Liver (tissue), 8 donors: ENCODE measurements at regions not wholly inside any gene's neighbourhood (a gene's known extent, or its start where the extent isn't known, plus 50 kb on each side); places are given as distances from the start of the nearest gene placed in this dataset.
A peak's percentile ranks its signal among the peaks of the same experiment; 100 is the strongest.

Experiments used
- DNase-seq: peaks from one replicate; pipeline ENCODE4 v3.0.0-alpha.2; 2017; ENCODE audit warnings: low spot score
- H3K27ac ChIP-seq, 2 donors: one replicate each; pipeline ENCODE4 v1.7.0; 2013; ENCODE audit warnings: inconsistent platforms in 2 of 2, low read length in 2 of 2, control low read depth in 1 of 2, low read depth in 1 of 2, mild to moderate bottlenecking in 1 of 2
- H3K27me3 ChIP-seq, 4 donors: one replicate each; pipeline versions ENCODE4 v1.6.1 to v1.7.0; 2013; ENCODE audit warnings: low read length in 3 of 4, inconsistent platforms in 1 of 4, mild to moderate bottlenecking in 1 of 4, moderate library complexity in 1 of 4; ENCODE audit not compliant: control insufficient read depth in 4 of 4, insufficient read depth in 4 of 4
- H3K36me3 ChIP-seq, 4 donors: one replicate each; pipeline versions ENCODE4 v1.6.1 to v1.7.0; 2013; ENCODE audit warnings: low read length in 3 of 4, mild to moderate bottlenecking in 3 of 4, low read depth in 1 of 4, moderate library complexity in 1 of 4; ENCODE audit not compliant: control insufficient read depth in 4 of 4, insufficient read depth in 3 of 4
- H3K4me1 ChIP-seq, 4 donors: one replicate each; pipeline versions ENCODE4 v1.6.1 to v1.7.0; 2013; ENCODE audit warnings: low read length in 3 of 4, mild to moderate bottlenecking in 3 of 4, moderate library complexity in 1 of 4; ENCODE audit not compliant: control insufficient read depth in 4 of 4, insufficient read depth in 4 of 4
- H3K4me3 ChIP-seq, 3 donors: one replicate each; pipeline versions ENCODE4 v1.6.1 to v1.7.0; 2013; ENCODE audit warnings: low read length in 3 of 3, control low read depth in 1 of 3, low read depth in 1 of 3, mild to moderate bottlenecking in 1 of 3
- H3K9ac ChIP-seq, 2 donors: one replicate each; pipeline ENCODE4 v1.7.0; 2013; ENCODE audit warnings: low read length in 2 of 2, mild to moderate bottlenecking in 2 of 2, moderate library complexity in 2 of 2, control low read depth in 1 of 2, low read depth in 1 of 2
- H3K9me3 ChIP-seq, 4 donors: one replicate each; pipeline versions ENCODE4 v1.6.1 to v1.7.0; 2013; ENCODE audit warnings: low read length in 3 of 4; ENCODE audit not compliant: control insufficient read depth in 4 of 4
- FOXA1 ChIP-seq: IDR thresholded peaks from 2 replicates; pipeline ENCODE4 v1.6.1; 2016; ENCODE audit warnings: antibody characterized with exemption
- FOXA2 ChIP-seq: IDR thresholded peaks from 2 replicates; pipeline ENCODE4 v1.6.1; 2016; ENCODE audit warnings: antibody characterized with exemption
- GABPA ChIP-seq, 2 donors: IDR thresholded peaks in 1 of 2; conservative IDR thresholded peaks in 1 of 2; 2 replicates each; pipeline ENCODE4 v1.6.1; 2016; ENCODE audit warnings: antibody characterized with exemption in 2 of 2, mild to moderate bottlenecking in 1 of 2, moderate library complexity in 1 of 2
- HNF4A ChIP-seq, 2 donors: conservative IDR thresholded peaks; 2 replicates each; pipeline ENCODE4 v1.6.1; 2016; ENCODE audit warnings: antibody characterized with exemption in 2 of 2, mild to moderate bottlenecking in 2 of 2
- HNF4G ChIP-seq: IDR thresholded peaks from 2 replicates; pipeline ENCODE4 v1.6.1; 2016; ENCODE audit warnings: antibody characterized with exemption
- JUND ChIP-seq, 2 donors: IDR thresholded peaks; 2 replicates each; pipeline ENCODE4 v1.6.1; 2016; ENCODE audit warnings: antibody characterized with exemption in 2 of 2
- NR2F2 ChIP-seq: IDR thresholded peaks from 2 replicates; pipeline ENCODE4 v1.6.1; 2016; ENCODE audit warnings: antibody characterized with exemption
- RAD21 ChIP-seq, 2 donors: IDR thresholded peaks; 2 replicates each; pipeline ENCODE4 v1.6.1; 2016; ENCODE audit warnings: antibody characterized with exemption in 2 of 2, mild to moderate bottlenecking in 2 of 2
- RXRA ChIP-seq, 2 donors: IDR thresholded peaks; 2 replicates each; pipeline ENCODE4 v1.6.1; 2017 to 2018; ENCODE audit warnings: antibody characterized with exemption in 2 of 2, mild to moderate bottlenecking in 1 of 2
- TAF1 ChIP-seq: conservative IDR thresholded peaks from 2 replicates; pipeline ENCODE4 v1.6.1; 2016; ENCODE audit warnings: antibody characterized with exemption, mild to moderate bottlenecking
- YY1 ChIP-seq: IDR thresholded peaks from 2 replicates; pipeline ENCODE4 v1.6.1; 2016; ENCODE audit warnings: antibody characterized with exemption, mild to moderate bottlenecking
- WGBS: extraction: QIAGEN DNeasy Blood & Tissue Kit; methylation state at CpG from one replicate; pipeline ENCODE4 v1.1.7; 2013; 5-methylcytosine and 5-hydroxymethylcytosine counted together
- TF ChIP-seq, protein P1 (sequence below): fragments of 150-350 bp; IDR thresholded peaks from 2 replicates; pipeline ENCODE4 v1.5.1; 2017; ENCODE audit warnings: improper control_type of control experiment, low read depth, low read length; ENCODE audit not compliant: missing input control
- TF ChIP-seq, protein P2 (sequence below): IDR thresholded peaks from 2 replicates; pipeline ENCODE4 v1.6.1; 2016; ENCODE audit warnings: antibody characterized with exemption
- TF ChIP-seq, protein P3 (sequence below): IDR thresholded peaks from 2 replicates; pipeline ENCODE4 v1.6.1; 2016; ENCODE audit warnings: antibody characterized with exemption, mild to moderate bottlenecking
- TF ChIP-seq, protein P4 (sequence below): IDR thresholded peaks from 2 replicates; pipeline ENCODE4 v1.6.1; 2016; ENCODE audit warnings: antibody characterized with exemption
- TF ChIP-seq, protein P5 (sequence below): IDR thresholded peaks from 2 replicates; pipeline ENCODE4 v1.6.1; 2016; ENCODE audit warnings: antibody characterized with exemption
- donor health status: healthy.
- donor health status: healthy.
- donor health status: healthy.
- donor health status: healthy.
- donor health status: healthy.

DNA sequence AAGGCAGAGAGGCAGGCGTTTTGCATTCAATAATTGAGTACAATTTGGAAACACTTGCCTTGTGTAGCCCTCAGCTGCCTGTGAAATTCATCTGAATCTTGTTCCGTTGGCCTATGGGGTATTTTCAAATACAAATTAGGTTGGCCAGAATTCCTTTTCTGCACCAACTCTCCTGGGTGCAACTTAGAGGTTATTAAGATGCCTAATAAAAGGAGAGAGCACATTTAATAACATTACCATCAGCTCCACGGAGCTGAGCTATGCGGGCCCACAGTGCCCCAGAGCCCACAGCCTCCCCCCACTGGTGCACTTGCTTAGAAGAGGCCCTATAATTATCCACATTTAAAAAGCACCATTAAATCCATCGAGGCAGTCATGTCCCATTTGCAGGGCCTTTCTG lies 367.6 kb upstream of the CLINT1 start:
- Histone ChIP-seq H3K4me3 (no peak overlapping the region), H3K36me3 (no peaks in the 10 kb centered on the region), H3K9me3 (no peaks in the 10 kb centered on the region), H3K27ac (no peak overlapping the region), H3K4me1 (peaks cover 0 to 6% (median 0%) of the 10 kb centered on the region in 4 donors), H3K27me3 (no peaks in the 10 kb centered on the region), H3K9ac (no peak overlapping the region)
- 93% methylated on average over 5 of the region's 5 CpGs for WGBS
- DNase-seq: no peak
- TF ChIP-seq HNF4G (no peak), HNF4A (conservative IDR thresholded peaks at IDR 0.05) (no peak), RAD21 (IDR thresholded peaks at IDR 0.05) (no peak), RXRA (IDR thresholded peaks at IDR 0.05) (no peak), GABPA (IDR thresholded peaks at IDR 0.05 in 1 of 2, conservative IDR thresholded peaks at IDR 0.05 in 1 of 2) (no peak), YY1 (no peak), FOXA1 (no peak), JUND (IDR thresholded peaks at IDR 0.05) (no peak), NR2F2 (no peak), TAF1 (no peak), FOXA2 (no peak)
- TF ChIP-seq, protein P1, sequence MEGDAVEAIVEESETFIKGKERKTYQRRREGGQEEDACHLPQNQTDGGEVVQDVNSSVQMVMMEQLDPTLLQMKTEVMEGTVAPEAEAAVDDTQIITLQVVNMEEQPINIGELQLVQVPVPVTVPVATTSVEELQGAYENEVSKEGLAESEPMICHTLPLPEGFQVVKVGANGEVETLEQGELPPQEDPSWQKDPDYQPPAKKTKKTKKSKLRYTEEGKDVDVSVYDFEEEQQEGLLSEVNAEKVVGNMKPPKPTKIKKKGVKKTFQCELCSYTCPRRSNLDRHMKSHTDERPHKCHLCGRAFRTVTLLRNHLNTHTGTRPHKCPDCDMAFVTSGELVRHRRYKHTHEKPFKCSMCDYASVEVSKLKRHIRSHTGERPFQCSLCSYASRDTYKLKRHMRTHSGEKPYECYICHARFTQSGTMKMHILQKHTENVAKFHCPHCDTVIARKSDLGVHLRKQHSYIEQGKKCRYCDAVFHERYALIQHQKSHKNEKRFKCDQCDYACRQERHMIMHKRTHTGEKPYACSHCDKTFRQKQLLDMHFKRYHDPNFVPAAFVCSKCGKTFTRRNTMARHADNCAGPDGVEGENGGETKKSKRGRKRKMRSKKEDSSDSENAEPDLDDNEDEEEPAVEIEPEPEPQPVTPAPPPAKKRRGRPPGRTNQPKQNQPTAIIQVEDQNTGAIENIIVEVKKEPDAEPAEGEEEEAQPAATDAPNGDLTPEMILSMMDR: no peak
- TF ChIP-seq, protein P2, sequence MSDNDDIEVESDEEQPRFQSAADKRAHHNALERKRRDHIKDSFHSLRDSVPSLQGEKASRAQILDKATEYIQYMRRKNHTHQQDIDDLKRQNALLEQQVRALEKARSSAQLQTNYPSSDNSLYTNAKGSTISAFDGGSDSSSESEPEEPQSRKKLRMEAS: no peak
- TF ChIP-seq, protein P3, sequence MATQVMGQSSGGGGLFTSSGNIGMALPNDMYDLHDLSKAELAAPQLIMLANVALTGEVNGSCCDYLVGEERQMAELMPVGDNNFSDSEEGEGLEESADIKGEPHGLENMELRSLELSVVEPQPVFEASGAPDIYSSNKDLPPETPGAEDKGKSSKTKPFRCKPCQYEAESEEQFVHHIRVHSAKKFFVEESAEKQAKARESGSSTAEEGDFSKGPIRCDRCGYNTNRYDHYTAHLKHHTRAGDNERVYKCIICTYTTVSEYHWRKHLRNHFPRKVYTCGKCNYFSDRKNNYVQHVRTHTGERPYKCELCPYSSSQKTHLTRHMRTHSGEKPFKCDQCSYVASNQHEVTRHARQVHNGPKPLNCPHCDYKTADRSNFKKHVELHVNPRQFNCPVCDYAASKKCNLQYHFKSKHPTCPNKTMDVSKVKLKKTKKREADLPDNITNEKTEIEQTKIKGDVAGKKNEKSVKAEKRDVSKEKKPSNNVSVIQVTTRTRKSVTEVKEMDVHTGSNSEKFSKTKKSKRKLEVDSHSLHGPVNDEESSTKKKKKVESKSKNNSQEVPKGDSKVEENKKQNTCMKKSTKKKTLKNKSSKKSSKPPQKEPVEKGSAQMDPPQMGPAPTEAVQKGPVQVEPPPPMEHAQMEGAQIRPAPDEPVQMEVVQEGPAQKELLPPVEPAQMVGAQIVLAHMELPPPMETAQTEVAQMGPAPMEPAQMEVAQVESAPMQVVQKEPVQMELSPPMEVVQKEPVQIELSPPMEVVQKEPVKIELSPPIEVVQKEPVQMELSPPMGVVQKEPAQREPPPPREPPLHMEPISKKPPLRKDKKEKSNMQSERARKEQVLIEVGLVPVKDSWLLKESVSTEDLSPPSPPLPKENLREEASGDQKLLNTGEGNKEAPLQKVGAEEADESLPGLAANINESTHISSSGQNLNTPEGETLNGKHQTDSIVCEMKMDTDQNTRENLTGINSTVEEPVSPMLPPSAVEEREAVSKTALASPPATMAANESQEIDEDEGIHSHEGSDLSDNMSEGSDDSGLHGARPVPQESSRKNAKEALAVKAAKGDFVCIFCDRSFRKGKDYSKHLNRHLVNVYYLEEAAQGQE: no peak
- TF ChIP-seq, protein P4, sequence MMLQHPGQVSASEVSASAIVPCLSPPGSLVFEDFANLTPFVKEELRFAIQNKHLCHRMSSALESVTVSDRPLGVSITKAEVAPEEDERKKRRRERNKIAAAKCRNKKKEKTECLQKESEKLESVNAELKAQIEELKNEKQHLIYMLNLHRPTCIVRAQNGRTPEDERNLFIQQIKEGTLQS: no peak
- TF ChIP-seq, protein P5, sequence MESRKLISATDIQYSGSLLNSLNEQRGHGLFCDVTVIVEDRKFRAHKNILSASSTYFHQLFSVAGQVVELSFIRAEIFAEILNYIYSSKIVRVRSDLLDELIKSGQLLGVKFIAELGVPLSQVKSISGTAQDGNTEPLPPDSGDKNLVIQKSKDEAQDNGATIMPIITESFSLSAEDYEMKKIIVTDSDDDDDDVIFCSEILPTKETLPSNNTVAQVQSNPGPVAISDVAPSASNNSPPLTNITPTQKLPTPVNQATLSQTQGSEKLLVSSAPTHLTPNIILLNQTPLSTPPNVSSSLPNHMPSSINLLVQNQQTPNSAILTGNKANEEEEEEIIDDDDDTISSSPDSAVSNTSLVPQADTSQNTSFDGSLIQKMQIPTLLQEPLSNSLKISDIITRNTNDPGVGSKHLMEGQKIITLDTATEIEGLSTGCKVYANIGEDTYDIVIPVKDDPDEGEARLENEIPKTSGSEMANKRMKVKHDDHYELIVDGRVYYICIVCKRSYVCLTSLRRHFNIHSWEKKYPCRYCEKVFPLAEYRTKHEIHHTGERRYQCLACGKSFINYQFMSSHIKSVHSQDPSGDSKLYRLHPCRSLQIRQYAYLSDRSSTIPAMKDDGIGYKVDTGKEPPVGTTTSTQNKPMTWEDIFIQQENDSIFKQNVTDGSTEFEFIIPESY: no peak

DNA sequence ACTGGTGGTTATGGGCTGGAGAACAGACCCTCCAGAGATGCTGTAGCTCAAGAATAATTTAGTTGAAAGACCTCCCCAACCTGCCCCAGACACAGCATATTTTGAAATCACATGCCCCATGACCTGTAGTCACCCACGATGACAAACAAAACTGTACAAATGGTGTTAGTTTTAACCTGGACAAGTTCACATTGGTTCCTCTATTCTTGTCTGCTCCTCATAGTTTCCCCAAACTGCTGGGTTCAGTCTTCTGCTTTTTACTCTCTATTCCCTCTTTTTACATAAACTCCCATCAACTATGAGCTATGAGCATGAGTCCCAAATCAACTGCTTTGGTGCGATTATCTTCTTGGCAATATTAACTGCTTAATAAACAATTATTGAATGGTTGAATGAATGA lies 365.3 kb upstream of the CLINT1 start:
- 48% methylated on average over 2 of the region's 2 CpGs for WGBS
- TF ChIP-seq GABPA (IDR thresholded peaks at IDR 0.05 in 1 of 2, conservative IDR thresholded peaks at IDR 0.05 in 1 of 2): no peak
- TF ChIP-seq RXRA (IDR thresholded peaks at IDR 0.05): peak in 1 of 2 donors; percentile 40
- Histone ChIP-seq H3K4me1 (peaks cover 0 to 6% (median 0%) of the 10 kb centered on the region in 4 donors), H3K9me3 (no peaks in the 10 kb centered on the region), H3K27ac (no peak overlapping the region), H3K27me3 (no peaks in the 10 kb centered on the region), H3K36me3 (no peaks in the 10 kb centered on the region), H3K9ac (no peak overlapping the region), H3K4me3 (no peak overlapping the region)
- DNase-seq: no peak
